IPS-15b (cell line): ENCODE measurements at regions not wholly inside any gene's neighbourhood (a gene's known extent, or its start where the extent isn't known, plus 50 kb on each side); places are given as distances from the start of the nearest gene placed in this dataset.

Experiments
- H3K27me3 ChIP-seq: one replicate; pipeline ENCODE4 v1.6.1; 2013; ENCODE audit warnings: low read length; ENCODE audit not compliant: control insufficient read depth, insufficient read depth
- H3K36me3 ChIP-seq: one replicate; pipeline ENCODE4 v1.6.1; 2013; ENCODE audit warnings: low read length; ENCODE audit not compliant: control insufficient read depth, insufficient read depth
- H3K4me1 ChIP-seq: one replicate; pipeline ENCODE4 v1.6.1; 2013; ENCODE audit warnings: mild to moderate bottlenecking, low read length; ENCODE audit not compliant: control insufficient read depth, insufficient read depth
- H3K4me3 ChIP-seq: one replicate; pipeline ENCODE4 v1.5.1; 2013; ENCODE audit warnings: low read depth, low read length
- H3K9ac ChIP-seq: one replicate; pipeline ENCODE4 v1.6.1; 2013; ENCODE audit warnings: low read depth, mild to moderate bottlenecking, low read length
- H3K9me3 ChIP-seq: one replicate; pipeline ENCODE4 v1.6.1; 2013; ENCODE audit warnings: mild to moderate bottlenecking, low read length; ENCODE audit not compliant: control insufficient read depth, insufficient read depth

DNA sequence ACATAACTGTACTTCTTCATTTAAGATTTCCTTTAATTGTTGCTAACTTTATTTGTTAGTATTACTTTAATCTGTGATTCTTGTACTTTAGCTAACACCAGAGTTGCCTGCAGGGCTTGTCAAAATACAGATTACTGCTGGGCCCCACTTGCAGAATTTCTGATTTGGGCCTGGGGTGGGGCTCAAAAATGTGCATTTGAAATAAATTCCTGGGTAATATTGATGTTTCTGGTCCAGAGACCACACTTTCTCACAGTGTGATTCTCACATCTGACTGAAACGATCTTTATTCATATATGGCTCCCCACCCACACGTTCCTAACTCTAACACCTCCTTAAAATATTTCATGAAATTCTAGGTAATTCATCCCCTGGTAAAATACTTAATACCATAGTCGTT lies 452.6 kb upstream of the ACVR2A start:
- no peak overlapping the region for H3K4me3 ChIP-seq
- H3K36me3 ChIP-seq: no peaks in the 10 kb centered on the region
- no peaks in the 10 kb centered on the region for H3K9me3 ChIP-seq
- no peak overlapping the region for H3K9ac ChIP-seq
- no peaks in the 10 kb centered on the region for H3K27me3 ChIP-seq
- H3K4me1 ChIP-seq: no peaks in the 10 kb centered on the region

DNA sequence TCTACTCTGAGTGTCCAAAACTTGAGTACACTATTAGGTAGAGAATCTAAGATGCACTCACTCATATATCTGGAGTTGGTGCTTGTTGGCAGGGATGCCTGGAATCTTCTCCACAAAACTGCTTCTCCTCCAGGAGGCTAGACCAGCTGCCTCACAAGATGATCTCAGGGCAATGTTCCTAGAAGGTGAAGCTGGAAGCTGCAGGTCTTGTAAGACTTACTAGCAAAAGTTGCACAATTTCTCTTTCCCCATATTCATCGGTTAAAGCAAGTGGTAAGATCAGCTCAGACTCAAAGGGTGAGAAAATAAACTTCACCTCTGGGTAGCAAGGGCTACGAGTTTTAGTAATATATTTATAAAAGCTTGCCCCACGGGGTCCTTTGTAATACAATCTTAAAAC lies 454.4 kb upstream of the ACVR2A start:
- no peak overlapping the region for H3K4me3 ChIP-seq
- no peaks in the 10 kb centered on the region for H3K4me1 ChIP-seq
- H3K9me3 ChIP-seq: no peaks in the 10 kb centered on the region
- H3K9ac ChIP-seq: no peak overlapping the region
- no peaks in the 10 kb centered on the region for H3K27me3 ChIP-seq
- no peaks in the 10 kb centered on the region for H3K36me3 ChIP-seq

DNA sequence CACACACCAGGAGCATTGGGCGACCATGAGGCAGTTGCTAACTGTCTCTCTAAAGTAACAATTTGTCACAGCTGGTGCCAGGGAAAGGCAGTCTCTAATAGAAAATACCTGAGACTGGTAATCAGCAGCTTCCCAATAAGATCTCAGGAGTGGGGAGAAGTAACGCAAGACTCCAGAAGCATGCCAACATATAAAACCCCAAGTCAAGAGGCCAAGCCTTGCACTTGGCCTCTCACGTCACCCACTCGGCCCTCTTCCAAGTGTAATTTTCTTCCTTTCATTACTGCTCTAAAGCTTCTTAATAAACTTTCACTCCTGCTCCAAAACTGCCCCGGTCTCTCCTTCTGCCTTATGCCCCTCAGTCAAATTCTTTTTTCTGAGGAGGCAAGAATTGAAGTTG lies 455.6 kb upstream of the ACVR2A start:
- no peak overlapping the region for H3K4me3 ChIP-seq
- peak overlapping the region; percentile 3 for H3K9ac ChIP-seq
- no peaks in the 10 kb centered on the region for H3K9me3 ChIP-seq
- H3K27me3 ChIP-seq: no peaks in the 10 kb centered on the region
- H3K36me3 ChIP-seq: no peaks in the 10 kb centered on the region
- no peaks in the 10 kb centered on the region for H3K4me1 ChIP-seq

DNA sequence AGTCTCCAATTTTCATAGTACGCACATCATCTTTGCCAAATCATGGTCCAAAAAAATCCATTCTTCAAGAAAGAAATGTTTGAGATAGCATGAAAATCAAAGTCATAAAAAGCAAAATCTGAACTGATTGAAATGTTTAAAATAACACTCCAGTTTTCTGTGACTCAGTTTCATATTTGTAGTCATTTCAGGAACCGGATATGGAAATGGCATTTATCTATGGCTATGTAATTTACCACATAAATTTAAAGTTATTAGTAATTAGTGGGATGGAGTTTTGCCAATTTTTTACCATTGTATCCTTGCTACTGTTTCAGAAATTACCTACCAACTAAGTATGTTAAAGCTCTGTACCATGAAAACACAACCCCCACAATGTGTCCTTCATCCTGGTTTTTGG lies 456.6 kb upstream of the ACVR2A start:
- H3K27me3 ChIP-seq: no peaks in the 10 kb centered on the region

DNA sequence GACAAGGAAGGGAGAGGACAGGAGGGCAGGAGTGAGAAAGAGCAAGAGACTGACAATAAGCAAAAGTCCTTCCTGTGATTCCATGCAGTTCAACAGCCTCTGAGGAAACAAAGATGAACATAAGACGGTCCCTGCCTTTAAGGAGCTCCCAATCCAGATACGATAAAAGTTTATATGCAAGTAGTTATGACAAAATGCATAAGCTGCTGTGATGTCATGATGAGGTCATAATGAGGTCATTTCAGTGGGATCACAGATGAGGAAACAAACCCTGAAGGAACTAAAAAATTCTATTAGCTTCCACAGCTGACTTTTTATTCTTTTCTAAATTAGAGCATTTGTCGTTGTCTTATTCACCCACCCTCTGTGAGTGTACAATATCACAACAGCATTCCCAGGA lies 458.5 kb upstream of the ACVR2A start:
- H3K4me3 ChIP-seq: no peak overlapping the region
- no peaks in the 10 kb centered on the region for H3K27me3 ChIP-seq
- H3K4me1 ChIP-seq: no peaks in the 10 kb centered on the region
- H3K9ac ChIP-seq: no peak overlapping the region
- no peaks in the 10 kb centered on the region for H3K36me3 ChIP-seq
- no peaks in the 10 kb centered on the region for H3K9me3 ChIP-seq

More for the DNA sequence above, 456.6 kb upstream of the ACVR2A start:
- Histone ChIP-seq H3K36me3 (no peaks in the 10 kb centered on the region), H3K4me1 (no peaks in the 10 kb centered on the region), H3K4me3 (no peak overlapping the region), H3K9me3 (no peaks in the 10 kb centered on the region), H3K9ac (no peak overlapping the region)

DNA sequence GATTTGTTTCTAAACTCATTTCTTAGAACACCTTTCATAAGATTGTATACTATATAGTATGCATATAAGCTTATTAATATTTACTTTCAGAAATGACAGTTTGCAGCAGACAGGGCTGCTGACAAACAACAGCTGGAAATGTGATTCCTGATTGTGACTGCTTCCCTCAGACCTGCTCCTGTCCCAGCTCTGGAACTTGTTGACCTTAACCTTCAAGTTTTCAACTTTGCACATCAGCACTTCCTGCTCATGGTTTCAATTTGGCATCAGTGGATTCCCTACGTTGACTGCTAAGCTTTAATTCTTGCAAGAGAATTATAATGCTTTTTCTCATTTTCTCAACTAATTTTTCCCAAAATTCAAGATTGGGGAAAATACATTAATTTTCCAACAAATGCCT lies 459.2 kb upstream of the ACVR2A start:
- H3K27me3 ChIP-seq: no peaks in the 10 kb centered on the region
- no peaks in the 10 kb centered on the region for H3K36me3 ChIP-seq
- H3K4me3 ChIP-seq: no peak overlapping the region
- no peak overlapping the region for H3K9ac ChIP-seq
- no peaks in the 10 kb centered on the region for H3K9me3 ChIP-seq
- H3K4me1 ChIP-seq: no peaks in the 10 kb centered on the region

DNA sequence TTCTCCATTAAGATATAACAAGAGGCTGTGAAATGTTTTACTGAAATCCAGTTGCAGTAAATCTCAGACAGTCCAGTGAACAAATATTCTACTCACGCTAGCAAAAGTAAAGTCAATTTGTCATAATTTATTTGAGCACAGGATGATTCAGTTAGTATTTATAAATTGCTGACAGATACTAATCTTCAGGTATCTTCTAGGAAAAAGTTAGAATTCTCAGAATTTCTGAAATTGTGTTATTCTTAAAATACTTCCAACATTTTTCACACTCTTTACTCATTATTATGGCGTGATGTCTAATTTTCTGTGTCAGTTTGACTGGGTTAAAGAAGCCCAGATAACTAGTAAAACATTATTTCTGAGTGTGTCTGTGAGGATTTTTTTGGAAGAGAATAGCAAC lies 460.2 kb upstream of the ACVR2A start:
- H3K9ac ChIP-seq: no peak overlapping the region
- H3K4me3 ChIP-seq: no peak overlapping the region
- no peaks in the 10 kb centered on the region for H3K4me1 ChIP-seq
- H3K9me3 ChIP-seq: no peaks in the 10 kb centered on the region
- no peaks in the 10 kb centered on the region for H3K36me3 ChIP-seq
- H3K27me3 ChIP-seq: no peaks in the 10 kb centered on the region

DNA sequence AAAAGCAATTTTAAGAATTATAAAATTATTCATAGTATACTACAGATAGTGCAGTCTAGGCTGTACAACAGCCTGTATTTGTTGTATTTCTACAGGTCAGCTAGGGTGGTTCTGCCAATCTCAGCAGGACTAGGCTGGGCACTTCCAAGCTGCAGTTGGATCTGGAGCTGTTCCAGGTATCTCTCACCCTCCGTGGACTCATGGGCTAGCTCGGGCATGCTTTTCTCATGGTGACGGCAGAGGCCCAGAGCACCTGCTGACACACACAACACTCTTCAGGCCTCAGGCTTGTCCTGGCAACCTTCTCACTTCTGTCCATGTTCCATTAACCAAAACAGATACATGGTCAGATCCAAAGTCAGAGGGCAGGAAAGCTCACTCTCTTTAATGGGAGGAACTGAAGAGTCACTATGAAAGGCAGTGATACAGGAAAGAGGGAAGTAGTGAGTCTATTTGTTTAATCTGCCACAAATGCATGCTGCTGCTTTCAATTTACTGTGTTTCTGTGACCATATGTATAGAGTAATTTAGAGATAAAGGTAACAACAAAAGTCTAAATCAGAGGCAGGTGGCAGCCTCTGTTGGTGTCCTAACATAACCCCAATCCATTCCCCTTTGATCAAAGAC lies 462.4 kb upstream of the ACVR2A start:
- H3K9ac ChIP-seq: no peak overlapping the region
- H3K4me3 ChIP-seq: no peak overlapping the region
- no peaks in the 10 kb centered on the region for H3K4me1 ChIP-seq
- no peaks in the 10 kb centered on the region for H3K27me3 ChIP-seq
- no peaks in the 10 kb centered on the region for H3K9me3 ChIP-seq
- H3K36me3 ChIP-seq: no peaks in the 10 kb centered on the region

DNA sequence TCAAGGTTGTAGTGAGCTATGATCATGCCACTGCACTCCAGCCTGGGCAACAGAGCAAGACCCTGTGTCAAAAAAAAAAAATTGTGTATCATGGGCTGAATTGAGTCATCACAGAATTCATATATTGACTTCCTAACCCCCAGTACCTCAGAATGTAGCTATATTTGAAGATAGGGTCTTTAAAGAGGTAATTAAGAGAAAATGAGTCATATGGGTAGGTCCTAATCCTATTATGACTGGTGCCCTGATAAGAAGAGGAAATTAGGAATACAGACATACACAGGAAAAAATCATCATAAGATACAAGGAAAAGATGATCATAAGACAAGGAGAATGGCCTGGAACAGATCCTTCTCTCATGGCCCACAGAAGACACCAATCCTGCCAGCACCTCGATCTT lies 466.4 kb upstream of the ACVR2A start:
- no peak overlapping the region for H3K4me3 ChIP-seq
- no peaks in the 10 kb centered on the region for H3K9me3 ChIP-seq
- H3K36me3 ChIP-seq: no peaks in the 10 kb centered on the region
- no peaks in the 10 kb centered on the region for H3K4me1 ChIP-seq
- no peak overlapping the region for H3K9ac ChIP-seq
- H3K27me3 ChIP-seq: no peaks in the 10 kb centered on the region

DNA sequence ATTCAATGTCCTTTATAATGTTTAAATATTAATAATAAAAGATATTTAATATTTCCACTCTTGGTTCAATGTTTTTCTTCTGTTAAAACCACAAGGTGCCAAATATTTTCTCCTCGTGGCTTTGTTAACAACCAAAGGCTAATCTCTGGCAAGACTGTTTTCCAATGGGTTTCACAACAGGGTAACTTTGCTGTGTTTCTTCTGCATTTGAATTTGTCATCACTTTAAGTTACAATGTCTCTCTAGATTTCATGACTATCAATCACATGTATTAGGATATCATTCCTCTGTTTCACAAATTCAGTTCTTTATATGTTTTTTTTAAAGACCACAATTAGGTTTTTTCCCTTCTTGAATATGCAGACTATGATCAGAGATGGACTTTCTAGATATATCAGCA lies 469.8 kb upstream of the ACVR2A start:
- no peak overlapping the region for H3K9ac ChIP-seq
- no peaks in the 10 kb centered on the region for H3K36me3 ChIP-seq
- H3K27me3 ChIP-seq: no peaks in the 10 kb centered on the region
- H3K9me3 ChIP-seq: no peaks in the 10 kb centered on the region
- H3K4me3 ChIP-seq: no peak overlapping the region
- H3K4me1 ChIP-seq: no peaks in the 10 kb centered on the region

DNA sequence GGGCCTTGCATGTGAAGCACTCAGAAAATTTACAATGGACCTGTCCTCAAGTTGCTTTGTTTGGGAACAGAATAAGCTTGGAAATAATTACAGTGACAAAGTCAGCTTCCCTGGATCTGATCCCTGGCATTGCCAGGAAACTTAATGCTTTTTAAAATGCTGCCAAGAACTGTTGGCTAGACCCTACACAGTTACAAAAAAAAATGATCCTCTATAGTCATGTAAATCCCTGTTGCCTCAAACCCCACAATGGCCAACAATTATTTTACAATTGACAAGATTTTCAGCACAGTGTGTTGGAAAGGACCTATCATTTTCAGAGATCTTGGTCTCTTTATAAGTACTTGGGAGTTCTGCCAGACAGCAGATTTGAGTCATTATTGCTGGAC lies 470.4 kb upstream of the ACVR2A start:
- no peaks in the 10 kb centered on the region for H3K9me3 ChIP-seq
- no peaks in the 10 kb centered on the region for H3K4me1 ChIP-seq
- no peaks in the 10 kb centered on the region for H3K27me3 ChIP-seq

DNA sequence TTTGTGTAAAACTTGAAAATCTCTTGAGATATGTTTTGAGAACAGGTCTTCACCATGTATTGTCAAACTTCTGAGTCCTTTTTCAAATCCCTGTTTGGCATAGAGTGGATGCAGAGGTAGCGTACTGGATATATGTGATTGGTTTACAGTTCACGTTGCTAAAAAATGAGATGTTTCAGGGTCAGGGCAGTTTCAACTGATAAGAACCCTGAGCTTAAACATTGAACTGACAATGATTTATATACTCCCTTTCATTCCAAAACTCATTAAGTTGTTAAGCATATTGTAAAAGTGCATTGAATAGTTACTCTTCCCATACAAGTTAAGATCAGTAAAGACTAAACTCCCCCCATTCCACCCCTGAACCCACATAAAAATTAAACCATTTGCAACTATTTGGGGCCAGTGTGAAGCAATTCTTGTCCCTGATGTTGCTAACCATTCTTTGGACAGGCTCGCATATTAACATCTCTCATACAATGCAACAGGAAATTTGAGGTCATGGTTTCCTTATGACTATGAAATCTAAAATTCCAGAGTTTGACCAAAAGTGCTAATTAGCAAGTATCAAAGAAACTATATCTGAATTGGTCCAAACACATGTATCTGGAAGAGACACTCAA lies 470.9 kb upstream of the ACVR2A start:
- no peaks in the 10 kb centered on the region for H3K9me3 ChIP-seq
- H3K27me3 ChIP-seq: no peaks in the 10 kb centered on the region
- no peaks in the 10 kb centered on the region for H3K36me3 ChIP-seq
- H3K4me1 ChIP-seq: no peaks in the 10 kb centered on the region
- no peak overlapping the region for H3K9ac ChIP-seq
- no peak overlapping the region for H3K4me3 ChIP-seq

More for the DNA sequence above, 470.4 kb upstream of the ACVR2A start:
- Histone ChIP-seq H3K4me3 (no peak overlapping the region), H3K36me3 (no peaks in the 10 kb centered on the region), H3K9ac (no peak overlapping the region)
